NCI-H69 (cell line): ENCODE measurements at regions not wholly inside any gene's neighbourhood (a gene's known extent, or its start where the extent isn't known, plus 50 kb on each side); places are given as distances from the start of the nearest gene placed in this dataset.
"Not testable (repeated sequence)": the region's sequence is repeated elsewhere in the genome, so short reads cannot be mapped to it uniquely, and the experiment has no call there.

Source experiments
- DNase-seq: peaks from one replicate; lab custom pipeline; 2025; lab: John Stamatoyannopoulos, UW

GRCh38 chr5:1583081-1583875, 59.5 kb upstream of the LPCAT1 start:
- DNase-seq: not testable (repeated sequence)

GRCh38 chr5:1579389-1579788, 55.6 kb upstream of the LPCAT1 start:
- not testable (repeated sequence) for DNase-seq

GRCh38 chr5:1576851-1577250, 53.1 kb upstream of the LPCAT1 start:
- not testable (repeated sequence) for DNase-seq

GRCh38 chr5:1575991-1576714, 52.4 kb upstream of the LPCAT1 start:
- not testable (repeated sequence) for DNase-seq

- DNase-seq: not testable (repeated sequence)
Observed at GRCh38 chr5:1575491-1575890, 51.7 kb upstream of the LPCAT1 start.

GRCh38 chr5:1574023-1574318, 50.2 kb upstream of the LPCAT1 start:
- not testable (repeated sequence) for DNase-seq

- not testable (repeated sequence) for DNase-seq
Observed at GRCh38 chr5:1573217-1574022, 49.7 kb upstream of the LPCAT1 start.
